ENCODE measurements at regions not wholly inside any gene's neighbourhood (a gene's known extent, or its start where the extent isn't known, plus 50 kb on each side); places are given as distances from the start of the nearest gene placed in this dataset.

DNA sequence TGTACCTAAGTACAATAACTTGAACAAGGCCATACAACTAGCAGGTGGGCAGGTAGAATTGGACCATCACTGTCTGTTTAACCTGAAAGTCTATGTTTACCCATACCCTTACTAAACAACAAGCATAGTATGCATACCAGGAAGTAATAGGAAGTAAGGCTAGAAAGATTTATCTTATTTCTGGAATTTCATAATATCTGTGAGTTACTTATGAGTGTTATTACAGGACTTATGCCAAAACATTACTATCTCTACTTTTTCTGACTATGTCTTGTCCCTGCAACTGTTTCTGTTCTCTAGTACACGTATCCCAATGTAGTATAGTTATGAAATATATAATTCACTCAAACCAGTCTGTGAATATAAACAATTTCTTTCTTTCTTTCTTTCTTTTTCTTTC lies 1400.8 kb upstream of the TENM4 start:
- 71% methylated on average over 1 of the region's 1 CpG for WGBS (ENCODE audit: low lambda C conversion rate, missing lambda C conversion rate)
- Histone ChIP-seq H3K79me2 (no peaks in the 10 kb centered on the region), H3K4me3 (no peak overlapping the region), H3K27ac (no peak overlapping the region), H3K27me3 (no peaks in the 10 kb centered on the region), H3K9me3 (ENCODE audit: low read depth) (no peaks in the 10 kb centered on the region), H2AFZ (no peak overlapping the region), H3K4me1 (ENCODE audit: insufficient read depth) (no peaks in the 10 kb centered on the region), H3K4me2 (no peak overlapping the region), H4K20me1 (ENCODE audit: insufficient read depth, poor library complexity, severe bottlenecking) (no peaks in the 10 kb centered on the region), H3K36me3 (replicated peaks; ENCODE audit: insufficient read depth, low read depth) (no peaks in the 10 kb centered on the region), H3K9me2 (replicated peaks; ENCODE audit: insufficient read depth) (no peaks in the 10 kb centered on the region)
- TF ChIP-seq, protein P1, sequence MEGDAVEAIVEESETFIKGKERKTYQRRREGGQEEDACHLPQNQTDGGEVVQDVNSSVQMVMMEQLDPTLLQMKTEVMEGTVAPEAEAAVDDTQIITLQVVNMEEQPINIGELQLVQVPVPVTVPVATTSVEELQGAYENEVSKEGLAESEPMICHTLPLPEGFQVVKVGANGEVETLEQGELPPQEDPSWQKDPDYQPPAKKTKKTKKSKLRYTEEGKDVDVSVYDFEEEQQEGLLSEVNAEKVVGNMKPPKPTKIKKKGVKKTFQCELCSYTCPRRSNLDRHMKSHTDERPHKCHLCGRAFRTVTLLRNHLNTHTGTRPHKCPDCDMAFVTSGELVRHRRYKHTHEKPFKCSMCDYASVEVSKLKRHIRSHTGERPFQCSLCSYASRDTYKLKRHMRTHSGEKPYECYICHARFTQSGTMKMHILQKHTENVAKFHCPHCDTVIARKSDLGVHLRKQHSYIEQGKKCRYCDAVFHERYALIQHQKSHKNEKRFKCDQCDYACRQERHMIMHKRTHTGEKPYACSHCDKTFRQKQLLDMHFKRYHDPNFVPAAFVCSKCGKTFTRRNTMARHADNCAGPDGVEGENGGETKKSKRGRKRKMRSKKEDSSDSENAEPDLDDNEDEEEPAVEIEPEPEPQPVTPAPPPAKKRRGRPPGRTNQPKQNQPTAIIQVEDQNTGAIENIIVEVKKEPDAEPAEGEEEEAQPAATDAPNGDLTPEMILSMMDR (IDR thresholded peaks at IDR 0.05; ENCODE audit: poor library complexity) = no peak
- TF ChIP-seq EZH2 (IDR thresholded peaks at IDR 0.05; ENCODE audit: borderline replicate concordance) (no peak), EZH2phosphoT487 (IDR thresholded peaks at IDR 0.05; ENCODE audit: low read depth, severe bottlenecking, unreplicated experiment) (no peak)
- no peak for DNase-seq (ENCODE audit: low spot score)

DNA sequence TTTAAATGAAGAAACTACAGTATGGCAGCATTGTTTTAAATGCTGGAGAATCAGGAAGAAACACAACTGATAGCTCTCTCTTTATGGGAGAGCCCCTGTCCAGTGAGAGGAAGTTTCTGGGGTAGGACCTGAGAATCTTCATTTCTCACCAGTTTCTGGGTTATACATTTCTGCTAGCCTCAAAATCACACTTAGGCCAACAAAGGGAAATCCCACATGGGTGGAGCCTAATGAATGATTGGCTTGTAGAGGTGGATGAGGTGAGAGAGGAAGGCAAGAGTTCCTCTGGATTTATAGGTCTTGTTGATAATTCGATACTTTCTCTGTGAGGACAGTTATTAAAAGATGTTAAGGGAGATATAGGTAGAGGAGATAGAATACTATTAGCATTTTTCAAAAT lies 1397.3 kb upstream of the TENM4 start:
- Histone ChIP-seq H3K27ac (no peak overlapping the region), H3K79me2 (no peaks in the 10 kb centered on the region), H3K27me3 (no peaks in the 10 kb centered on the region), H3K36me3 (replicated peaks; ENCODE audit: insufficient read depth, low read depth) (no peaks in the 10 kb centered on the region), H3K4me1 (ENCODE audit: insufficient read depth) (no peaks in the 10 kb centered on the region), H3K4me2 (no peak overlapping the region), H3K4me3 (no peak overlapping the region), H3K9me3 (ENCODE audit: low read depth) (no peaks in the 10 kb centered on the region), H4K20me1 (ENCODE audit: insufficient read depth, poor library complexity, severe bottlenecking) (no peaks in the 10 kb centered on the region), H3K9me2 (replicated peaks; ENCODE audit: insufficient read depth) (no peaks in the 10 kb centered on the region), H2AFZ (no peak overlapping the region)
- no peak for TF ChIP-seq EZH2phosphoT487 (IDR thresholded peaks at IDR 0.05; ENCODE audit: low read depth, severe bottlenecking, unreplicated experiment)
- TF ChIP-seq, protein P1 (IDR thresholded peaks at IDR 0.05; ENCODE audit: poor library complexity) = no peak
- no peak for TF ChIP-seq EZH2 (IDR thresholded peaks at IDR 0.05; ENCODE audit: borderline replicate concordance)
- 100% methylated on average over 1 of the region's 1 CpG for WGBS (ENCODE audit: low lambda C conversion rate, missing lambda C conversion rate)
- no peak for DNase-seq (ENCODE audit: low spot score)

DNA sequence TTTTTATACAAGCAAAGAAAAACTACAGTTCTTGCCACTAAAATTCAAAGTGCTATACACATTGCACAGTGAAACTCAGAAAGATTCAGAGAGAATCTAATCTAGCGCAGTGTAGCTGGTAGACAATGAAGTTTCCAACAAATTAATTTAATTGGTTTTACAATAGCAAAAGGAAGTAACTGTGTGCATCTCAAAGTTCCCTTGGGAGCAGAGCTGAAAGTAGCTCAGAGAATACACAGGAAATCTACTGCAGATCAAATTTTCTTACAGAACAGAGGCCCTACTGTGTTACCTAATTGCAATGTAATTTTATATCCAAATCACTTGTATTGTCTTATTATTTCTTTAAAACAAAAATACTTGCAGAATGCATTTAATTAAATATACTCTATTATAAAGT lies 1396.2 kb upstream of the TENM4 start:
- no peaks in the 10 kb centered on the region for H3K36me3 ChIP-seq (replicated peaks; ENCODE audit: insufficient read depth, low read depth)
- TF ChIP-seq EZH2 (IDR thresholded peaks at IDR 0.05; ENCODE audit: borderline replicate concordance) (no peak), EZH2phosphoT487 (IDR thresholded peaks at IDR 0.05; ENCODE audit: low read depth, severe bottlenecking, unreplicated experiment) (no peak)
- TF ChIP-seq, protein P1 (IDR thresholded peaks at IDR 0.05; ENCODE audit: poor library complexity) = no peak
- H3K4me2 ChIP-seq = no peak overlapping the region
- no peaks in the 10 kb centered on the region for H3K9me3 ChIP-seq (ENCODE audit: low read depth)
- WGBS (ENCODE audit: low lambda C conversion rate, missing lambda C conversion rate) = 100% methylated on average over 1 of the region's 1 CpG
- H3K9me2 ChIP-seq (replicated peaks; ENCODE audit: insufficient read depth) = no peaks in the 10 kb centered on the region
- no peaks in the 10 kb centered on the region for H3K4me1 ChIP-seq (ENCODE audit: insufficient read depth)
- no peaks in the 10 kb centered on the region for H4K20me1 ChIP-seq (ENCODE audit: insufficient read depth, poor library complexity, severe bottlenecking)
- H2AFZ ChIP-seq = no peak overlapping the region
- no peak overlapping the region for H3K27ac ChIP-seq
- DNase-seq (ENCODE audit: low spot score) = no peak
- H3K79me2 ChIP-seq = no peaks in the 10 kb centered on the region
- no peak overlapping the region for H3K4me3 ChIP-seq
- H3K27me3 ChIP-seq = no peaks in the 10 kb centered on the region

DNA sequence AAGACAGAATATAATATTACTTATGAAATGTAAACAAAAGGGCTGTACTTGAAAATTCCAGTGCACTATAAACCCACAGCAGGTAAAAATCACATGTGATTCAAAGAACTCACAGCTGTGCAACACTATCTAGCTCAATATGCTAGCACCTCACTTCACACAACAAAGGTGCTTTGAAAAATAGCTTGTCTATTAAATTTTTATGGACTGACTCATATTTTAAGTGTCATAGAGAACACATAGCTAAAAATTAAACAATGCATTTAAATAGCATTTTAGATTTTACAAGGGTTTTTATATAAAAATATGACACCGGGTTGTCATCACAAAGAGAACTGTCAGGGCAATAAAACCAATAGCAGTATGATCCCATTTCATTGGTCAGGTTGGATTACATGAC lies 1390.5 kb upstream of the TENM4 start:
- Histone ChIP-seq H3K4me1 (ENCODE audit: insufficient read depth) (no peaks in the 10 kb centered on the region), H3K4me3 (no peak overlapping the region), H3K9me2 (replicated peaks; ENCODE audit: insufficient read depth) (no peaks in the 10 kb centered on the region), H3K27ac (no peak overlapping the region), H3K4me2 (no peak overlapping the region), H3K27me3 (no peaks in the 10 kb centered on the region), H3K79me2 (no peaks in the 10 kb centered on the region), H3K36me3 (replicated peaks; ENCODE audit: insufficient read depth, low read depth) (no peaks in the 10 kb centered on the region), H3K9me3 (ENCODE audit: low read depth) (no peaks in the 10 kb centered on the region), H2AFZ (no peak overlapping the region), H4K20me1 (ENCODE audit: insufficient read depth, poor library complexity, severe bottlenecking) (no peaks in the 10 kb centered on the region)
- no peak for DNase-seq (ENCODE audit: low spot score)
- 89% methylated on average over 1 of the region's 1 CpG for WGBS (ENCODE audit: low lambda C conversion rate, missing lambda C conversion rate)
- TF ChIP-seq EZH2phosphoT487 (IDR thresholded peaks at IDR 0.05; ENCODE audit: low read depth, severe bottlenecking, unreplicated experiment) (no peak), EZH2 (IDR thresholded peaks at IDR 0.05; ENCODE audit: borderline replicate concordance) (no peak)
- TF ChIP-seq, protein P1 (IDR thresholded peaks at IDR 0.05; ENCODE audit: poor library complexity) = no peak
